GM12875 (cell line): ENCODE measurements at regions not wholly inside any gene's neighbourhood (a gene's known extent, or its start where the extent isn't known, plus 50 kb on each side); places are given as distances from the start of the nearest gene placed in this dataset.

Source experiments
- H3K4me3 ChIP-seq: one replicate; pipeline ENCODE4 v1.5.1; 2011; ENCODE audit warnings: low read depth, low read length, control low read depth
- CTCF ChIP-seq: IDR thresholded peaks from 2 replicates; pipeline ENCODE4 v1.5.1; 2011; ENCODE audit warnings: low read depth, mild to moderate bottlenecking, control low read depth, inconsistent platforms, low read length, moderate library complexity, borderline replicate concordance; ENCODE audit not compliant: insufficient read depth

DNA sequence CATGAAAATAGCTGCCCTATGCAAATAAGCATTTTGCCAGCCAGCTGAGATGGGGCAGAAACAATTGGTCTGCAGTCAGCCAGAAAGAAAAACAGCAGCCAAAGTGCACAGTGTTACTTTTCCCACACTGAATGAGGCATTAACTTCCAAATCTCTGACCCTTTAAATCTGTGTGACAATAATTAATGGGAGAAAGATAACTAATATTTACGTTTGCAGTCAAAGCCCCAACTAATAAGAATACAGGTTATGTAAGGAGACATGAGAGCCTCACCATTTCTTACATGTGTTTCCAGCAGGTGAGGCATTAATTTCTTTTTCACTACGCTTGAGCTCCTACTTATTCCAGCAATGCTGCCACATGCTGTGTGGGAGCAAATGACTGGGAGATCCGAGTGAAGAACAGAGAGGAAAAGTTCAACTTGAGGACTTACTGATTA lies 339.0 kb downstream of the SATB2 start:
- no peak for TF ChIP-seq CTCF
- no peak overlapping the region for H3K4me3 ChIP-seq

DNA sequence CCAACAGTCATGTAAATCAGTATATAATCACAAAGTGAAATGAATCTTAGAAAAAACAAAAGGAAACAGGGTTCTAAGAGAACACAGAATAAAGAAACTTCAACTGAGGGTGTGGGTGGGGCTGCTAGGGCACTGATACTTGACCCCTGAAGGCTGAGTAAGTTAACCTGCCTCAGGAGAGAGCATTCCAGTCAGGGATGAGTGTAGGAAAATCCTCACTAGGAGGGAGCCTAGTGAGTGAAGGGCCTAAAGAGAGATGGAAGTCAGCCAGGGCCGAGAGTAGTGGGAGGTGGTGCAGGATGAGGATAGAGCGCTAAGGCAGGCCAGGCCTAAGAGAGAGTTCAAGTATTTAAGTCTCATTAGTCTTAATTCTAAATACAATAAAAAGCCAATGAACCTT lies 342.6 kb downstream of the SATB2 start:
- H3K4me3 ChIP-seq = no peak overlapping the region
- no peak for TF ChIP-seq CTCF

- no peak overlapping the region for H3K4me3 ChIP-seq
- TF ChIP-seq CTCF = no peak
Observed at GRCh38 chr2:199113111-199113510, 344.6 kb downstream of the SATB2 start.

- no peak for TF ChIP-seq CTCF
- no peak overlapping the region for H3K4me3 ChIP-seq
Observed at GRCh38 chr2:199111458-199111857, 346.3 kb downstream of the SATB2 start.

DNA sequence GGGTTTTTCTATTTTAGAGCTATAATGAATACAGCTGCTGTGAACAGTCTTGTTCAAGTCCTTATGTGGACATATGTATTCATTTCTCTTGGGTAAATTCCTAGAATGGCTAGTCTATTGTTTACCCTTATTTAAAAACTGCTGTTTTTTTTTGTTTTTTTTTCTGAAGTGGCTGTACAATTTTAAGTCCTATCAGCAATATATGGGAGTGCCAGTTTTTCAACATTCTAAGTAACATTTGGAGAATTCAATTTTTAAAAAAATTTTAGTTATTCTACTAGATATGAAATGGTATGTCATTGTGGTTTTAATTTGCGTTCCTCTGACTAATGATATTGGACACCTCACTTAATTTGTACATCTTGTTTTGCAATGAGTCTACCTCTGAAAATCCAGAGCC lies 349.7 kb downstream of the SATB2 start:
- no peak for TF ChIP-seq CTCF
- no peak overlapping the region for H3K4me3 ChIP-seq

DNA sequence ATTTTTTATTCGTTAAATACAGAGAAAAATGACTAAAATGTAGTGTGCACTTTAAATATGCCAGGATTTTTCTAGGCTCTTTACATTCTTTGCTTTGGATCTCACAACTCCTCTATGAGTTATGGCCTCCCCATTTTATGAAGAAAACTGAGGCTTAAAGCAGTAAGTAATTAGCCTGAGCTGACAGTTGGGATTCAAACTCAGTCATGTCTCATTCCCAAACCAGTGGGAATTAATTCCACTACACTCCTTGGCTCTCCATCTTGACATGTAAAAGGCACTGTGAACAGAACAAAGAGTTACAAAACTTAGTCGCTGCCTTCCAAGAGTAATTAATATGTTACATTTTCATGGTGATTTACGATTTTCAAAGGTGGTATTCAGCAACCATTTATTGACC lies 351.9 kb downstream of the SATB2 start:
- H3K4me3 ChIP-seq = no peak overlapping the region
- no peak for TF ChIP-seq CTCF

- TF ChIP-seq CTCF = no peak
Observed at GRCh38 chr2:199101487-199101886, 356.3 kb downstream of the SATB2 start.

More at GRCh38 chr2:199101487-199101886, 356.3 kb downstream of the SATB2 start:
- H3K4me3 ChIP-seq = no peak overlapping the region
